GM21528 (cell line): ENCODE measurements at regions not wholly inside any gene's neighbourhood (a gene's known extent, or its start where the extent isn't known, plus 50 kb on each side); places are given as distances from the start of the nearest gene placed in this dataset.

Experiments used
- ATAC-seq: cut with Tn5 transposase; IDR thresholded peaks from one replicate; pipeline ENCODE4 v1.9.1; 2021; ENCODE audit warnings: mild to moderate bottlenecking, moderate library complexity; ENCODE audit not compliant: unreplicated experiment, low FRiP score

DNA sequence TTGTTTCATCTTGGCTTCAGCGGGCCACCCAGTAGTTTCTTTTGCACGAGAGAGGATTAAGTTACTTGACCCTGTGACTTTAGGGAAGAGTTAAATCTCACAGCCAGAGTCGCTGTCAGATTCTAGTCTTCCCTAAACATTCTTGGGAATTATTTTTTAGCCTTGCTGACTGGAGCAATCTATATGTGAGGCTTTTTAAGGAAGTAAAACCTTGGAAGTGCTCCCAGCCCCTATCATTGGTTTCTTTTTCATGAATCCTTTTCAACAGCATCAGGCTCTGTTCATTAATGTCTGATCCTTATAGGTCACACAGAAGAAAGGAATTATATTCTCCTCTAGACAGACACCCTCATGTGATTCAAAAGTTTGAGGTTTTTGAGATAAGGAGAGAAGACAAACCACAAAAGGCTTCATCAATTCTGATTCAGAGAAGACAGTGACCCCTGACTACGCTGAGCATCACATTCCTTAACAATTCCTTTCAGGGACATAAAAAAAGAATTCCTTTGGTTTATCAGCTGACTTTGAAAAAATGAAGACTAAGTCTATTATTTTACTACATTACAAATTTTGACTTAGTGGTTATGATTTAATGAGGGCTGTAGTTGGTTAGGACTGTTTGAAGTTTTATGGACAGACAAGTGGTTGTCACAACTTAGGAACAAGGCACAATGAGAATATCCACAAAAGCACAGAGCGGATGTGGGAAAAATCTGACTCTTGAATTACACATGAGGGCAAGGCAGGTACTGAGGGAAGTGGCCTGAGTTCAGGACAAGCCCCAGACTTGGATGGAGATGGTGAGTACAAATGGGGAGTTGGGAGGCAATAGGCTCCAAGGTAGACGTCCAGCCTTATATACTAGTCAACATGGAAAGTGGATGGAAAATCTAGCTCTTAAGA is 171.1 kb upstream of the STT3B start:
- ATAC-seq = no peak

DNA sequence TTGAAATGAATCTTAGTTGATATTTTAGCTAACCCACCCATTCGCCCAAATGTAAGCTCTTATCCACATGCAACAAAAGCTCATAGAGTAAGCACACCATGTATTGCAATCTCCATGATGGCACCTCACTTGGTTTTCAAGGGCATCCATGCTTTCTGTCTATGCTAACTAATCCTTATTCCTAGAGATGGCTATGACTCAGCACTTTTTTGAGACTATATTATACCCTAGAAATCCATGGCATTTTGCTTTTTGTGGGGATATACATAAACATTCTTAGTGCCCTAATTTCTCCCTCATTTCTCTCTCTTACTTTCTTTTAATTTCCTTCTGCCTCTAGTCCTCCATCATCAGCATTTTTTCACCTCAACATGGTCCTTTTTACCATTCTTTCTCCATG is 168.5 kb upstream of the STT3B start:
- ATAC-seq = no peak

DNA sequence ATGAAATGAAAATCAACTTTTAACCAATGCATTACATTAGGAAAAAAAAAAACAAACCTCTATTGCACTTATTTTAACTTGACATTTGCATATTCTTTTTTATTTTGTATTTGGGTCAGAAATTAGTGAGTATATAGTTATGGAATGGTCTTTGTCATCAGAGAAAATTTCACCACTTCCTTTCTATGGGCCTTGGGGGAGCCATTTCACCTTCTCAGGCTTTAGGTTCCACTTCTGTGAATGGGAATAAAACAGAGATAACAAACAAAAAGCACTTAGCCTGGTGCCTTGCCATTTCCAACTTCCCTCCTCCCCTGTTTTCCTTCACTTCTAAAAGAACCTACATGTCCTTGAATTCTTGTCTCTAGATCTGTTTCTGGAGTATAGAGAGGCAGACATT is 168.0 kb upstream of the STT3B start:
- no peak for ATAC-seq

DNA sequence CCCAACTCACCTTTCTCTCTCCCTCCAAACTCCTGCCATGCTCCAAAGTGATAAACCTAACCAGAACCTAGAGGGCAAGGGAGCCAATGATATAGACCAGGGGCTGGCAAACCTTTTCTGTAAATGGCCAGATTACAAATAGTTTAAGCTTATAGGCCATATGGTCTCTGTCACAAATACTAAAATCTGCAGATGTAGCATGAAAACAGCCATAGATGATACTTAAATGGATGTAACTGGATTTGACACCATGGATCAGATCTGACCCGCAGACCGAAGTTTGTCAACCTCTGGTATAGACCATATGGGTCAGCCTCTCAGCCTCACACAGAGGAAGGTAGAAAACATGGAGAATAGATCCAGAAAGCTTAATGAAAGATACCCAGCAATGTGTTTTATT is 165.2 kb upstream of the STT3B start:
- no peak for ATAC-seq

DNA sequence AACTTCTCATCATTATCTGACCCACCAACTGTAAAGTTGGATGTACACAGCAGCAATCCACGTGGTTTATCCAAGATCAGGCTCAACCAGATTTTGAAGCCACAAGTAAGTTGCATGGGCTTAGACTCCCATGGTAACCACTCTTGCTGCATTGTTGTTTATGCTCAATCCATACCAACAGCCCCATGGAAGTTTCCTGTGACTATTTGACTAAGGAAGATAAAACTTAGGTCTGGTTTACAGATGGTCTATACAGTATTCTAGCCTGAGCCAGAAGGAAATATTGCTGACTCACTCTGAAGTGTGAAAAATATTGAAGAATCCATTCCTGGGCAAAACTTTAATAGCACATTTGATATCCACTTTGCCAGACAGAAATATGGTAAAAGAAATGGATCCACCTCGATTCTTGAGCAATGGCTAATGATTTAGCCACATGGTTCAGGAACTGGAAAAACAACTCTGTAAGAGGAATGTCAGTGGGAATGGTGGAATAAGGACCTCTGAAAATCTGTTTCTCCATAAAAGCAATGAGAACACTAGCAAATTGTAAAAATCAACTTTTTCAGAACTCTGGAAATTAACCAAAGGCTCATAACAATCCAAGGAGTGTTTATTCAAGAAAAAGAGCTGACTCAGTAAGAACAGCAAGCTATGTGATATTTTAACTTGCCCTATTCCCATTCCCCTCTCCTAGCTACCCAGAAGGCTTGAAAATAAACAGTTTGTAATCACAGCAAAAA is 162.9 kb upstream of the STT3B start:
- ATAC-seq = no peak

DNA sequence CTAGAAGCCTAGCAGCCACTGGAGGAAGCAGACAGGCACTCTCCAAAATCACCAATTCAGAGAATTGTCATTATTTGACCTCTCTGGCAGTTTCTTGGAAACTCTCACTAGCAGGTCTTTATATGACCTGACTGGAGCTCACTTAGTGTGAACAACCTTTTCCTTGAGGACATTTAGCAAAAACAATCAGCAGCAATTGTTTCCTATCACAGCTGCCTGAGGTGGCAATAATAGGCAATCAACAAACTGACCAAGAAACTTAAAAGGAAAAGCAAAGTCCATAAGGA is 162.4 kb upstream of the STT3B start:
- no peak for ATAC-seq

DNA sequence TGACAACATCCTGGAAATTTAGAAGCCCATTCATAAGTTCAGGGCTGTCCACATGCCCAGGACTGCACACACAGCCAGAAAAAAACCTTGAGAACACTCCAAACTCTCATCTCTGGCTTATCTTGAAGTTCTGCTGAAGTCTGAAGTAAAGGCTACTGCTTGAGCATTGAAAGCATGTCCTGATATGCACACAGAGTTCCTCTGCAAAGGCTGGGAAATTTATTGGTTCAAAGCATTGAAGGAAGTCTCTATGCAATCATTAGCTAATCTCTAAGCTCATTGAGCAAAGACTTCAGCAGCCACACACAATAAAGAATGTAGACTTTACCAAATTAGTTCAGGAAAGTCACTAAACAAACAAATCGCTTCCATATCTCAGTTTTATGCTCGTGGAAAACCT is 162.0 kb upstream of the STT3B start:
- no peak for ATAC-seq

DNA sequence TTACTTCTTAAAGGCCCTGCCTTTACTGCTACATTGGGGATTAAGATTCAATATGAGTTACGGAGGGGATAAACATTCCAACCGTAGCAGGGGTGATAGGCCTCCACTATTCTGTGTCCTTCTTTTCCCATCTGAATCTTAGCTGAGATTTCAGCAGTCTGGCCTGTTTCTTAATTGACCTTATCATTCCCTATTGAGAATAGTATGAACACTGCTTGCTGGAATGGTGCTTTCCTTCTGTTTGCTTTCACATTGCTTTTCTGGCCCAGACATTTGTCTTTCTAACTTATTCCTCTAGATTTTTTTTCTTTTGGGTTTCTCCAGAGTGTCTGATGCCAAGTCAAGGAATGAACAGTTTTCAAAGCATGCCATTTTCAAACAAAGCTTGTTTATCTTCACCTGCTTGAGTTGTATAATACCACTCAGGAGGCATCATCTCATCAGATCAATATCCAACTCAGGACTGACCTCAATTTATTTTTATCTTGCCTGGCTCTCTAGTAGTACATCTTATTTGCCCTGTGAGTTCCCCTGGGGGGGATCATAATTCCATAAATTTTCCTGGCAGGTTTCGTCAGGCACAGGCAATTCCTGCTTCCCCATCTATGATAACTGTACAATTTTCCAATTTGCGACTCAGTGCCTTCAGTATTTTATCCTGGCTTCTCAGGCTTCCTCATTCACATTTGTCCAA is 161.1 kb upstream of the STT3B start:
- no peak for ATAC-seq

DNA sequence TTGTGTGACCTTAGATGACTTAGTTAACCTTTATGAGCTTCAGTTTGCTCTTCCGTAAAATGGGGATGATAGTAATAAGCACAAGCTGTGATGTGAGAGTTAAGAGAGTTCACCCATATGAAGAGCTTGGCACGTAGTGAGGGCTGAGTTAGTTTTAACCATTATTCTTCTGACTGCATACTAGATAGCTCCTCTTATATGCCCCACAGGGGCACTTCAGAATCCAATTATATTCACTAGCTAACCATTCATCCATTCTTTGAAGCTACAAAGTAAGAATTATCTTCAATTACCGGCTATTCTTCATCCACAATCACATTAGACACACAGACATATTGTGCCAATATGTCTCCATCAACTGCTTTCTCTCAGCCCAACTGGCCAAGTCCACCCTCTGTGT is 159.0 kb upstream of the STT3B start:
- no peak for ATAC-seq

DNA sequence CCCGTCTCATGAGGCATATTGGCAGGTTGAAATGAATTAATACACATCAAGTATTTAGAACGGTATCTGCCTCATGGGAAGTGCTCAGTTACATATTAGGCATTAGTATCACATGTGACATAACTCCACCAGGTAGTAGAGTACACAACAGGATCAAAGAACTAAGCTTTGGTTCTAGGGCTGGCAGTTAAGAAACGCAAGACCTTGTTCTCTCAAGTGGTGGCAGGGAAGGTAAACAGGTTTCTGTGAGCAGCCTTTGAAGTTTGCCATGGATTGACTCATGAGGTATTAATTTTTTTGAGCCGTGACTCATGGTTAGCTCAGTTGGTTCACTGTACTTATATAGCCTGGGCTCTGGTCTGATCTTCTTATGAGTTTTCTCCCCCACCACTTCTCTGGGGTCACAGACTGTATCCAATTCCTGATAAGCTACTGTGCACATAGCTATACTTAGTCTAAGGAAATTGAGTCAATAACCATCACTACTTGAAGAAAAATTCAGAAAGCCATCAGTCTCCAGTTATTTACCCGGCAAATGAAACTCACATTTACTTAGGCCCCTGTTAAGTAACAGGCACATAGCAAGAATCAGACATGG is 155.6 kb upstream of the STT3B start:
- no peak for ATAC-seq

DNA sequence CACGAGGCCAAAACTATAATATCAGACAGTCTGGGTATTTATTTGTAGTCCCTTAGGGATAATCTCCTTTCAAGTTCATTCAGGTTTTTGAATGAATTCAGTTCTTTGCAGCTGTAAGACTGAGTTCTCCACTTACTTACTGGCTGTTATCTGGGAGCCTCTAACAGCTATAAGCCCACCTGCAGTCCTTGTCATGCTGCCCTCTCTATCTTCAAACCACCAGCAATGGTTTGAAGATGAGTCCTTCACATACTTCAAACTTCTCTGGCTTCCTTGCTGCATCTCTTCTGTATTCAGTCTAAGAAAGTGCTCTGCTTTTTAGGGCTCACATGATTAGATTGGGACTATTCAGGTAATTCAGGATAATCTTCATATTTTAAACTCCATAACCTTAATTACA is 154.5 kb upstream of the STT3B start:
- no peak for ATAC-seq

DNA sequence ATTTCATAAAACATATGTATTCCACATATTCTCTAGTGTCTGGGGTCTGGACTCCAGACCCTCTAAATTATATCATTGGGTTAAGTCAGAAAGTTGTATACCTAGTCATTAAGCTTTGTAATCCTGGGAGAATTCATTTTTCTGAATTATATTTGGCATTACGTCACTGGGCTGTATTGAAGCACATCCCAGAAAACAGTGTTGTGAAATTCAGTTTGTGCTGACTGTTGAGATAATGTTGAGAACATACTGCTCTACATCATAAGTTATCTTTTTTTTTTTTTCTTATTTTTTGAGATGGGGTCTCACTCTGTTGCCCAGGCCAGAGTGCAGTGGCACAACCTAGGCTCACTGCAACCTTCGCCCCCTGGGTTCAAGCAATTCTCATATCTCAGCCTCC is 153.1 kb upstream of the STT3B start:
- no peak for ATAC-seq

DNA sequence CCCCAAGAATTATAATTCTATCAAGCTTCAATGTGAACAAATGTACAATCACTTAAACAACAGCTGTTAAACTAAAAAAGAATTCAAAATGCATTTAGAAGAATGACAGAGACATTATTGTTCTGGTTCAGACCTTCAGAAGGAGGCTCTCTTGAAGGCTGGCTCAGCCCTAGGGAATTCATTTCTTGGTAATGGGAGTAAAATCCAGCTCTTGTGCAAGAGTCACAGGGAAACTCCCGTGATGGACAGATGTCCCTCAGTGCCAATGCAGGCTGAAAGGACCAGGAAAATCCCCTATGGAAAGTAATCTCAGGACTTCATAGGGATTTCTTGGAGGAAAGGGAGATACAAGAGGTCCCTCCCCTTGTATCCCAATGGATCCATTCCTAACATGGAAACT is 149.9 kb upstream of the STT3B start:
- no peak for ATAC-seq

DNA sequence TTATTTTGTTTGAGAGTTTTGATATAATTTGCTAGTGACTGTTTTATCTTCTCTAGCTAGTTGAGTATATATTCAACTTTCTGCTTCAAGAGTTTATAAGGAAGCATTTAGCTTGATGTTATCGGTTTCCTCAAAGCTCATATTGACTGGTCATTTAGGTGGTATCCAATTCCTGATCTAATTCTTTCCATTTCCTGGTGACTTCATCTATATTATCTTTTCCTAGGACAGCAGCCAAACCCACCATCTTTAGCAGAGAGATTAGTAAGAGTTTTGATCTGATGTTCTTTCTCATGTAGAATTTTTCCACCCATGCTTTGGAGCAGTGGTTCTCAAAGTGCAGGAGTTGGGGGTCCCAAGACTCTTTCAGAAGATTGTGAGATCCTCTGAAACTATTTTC is 148.6 kb upstream of the STT3B start:
- ATAC-seq = no peak

DNA sequence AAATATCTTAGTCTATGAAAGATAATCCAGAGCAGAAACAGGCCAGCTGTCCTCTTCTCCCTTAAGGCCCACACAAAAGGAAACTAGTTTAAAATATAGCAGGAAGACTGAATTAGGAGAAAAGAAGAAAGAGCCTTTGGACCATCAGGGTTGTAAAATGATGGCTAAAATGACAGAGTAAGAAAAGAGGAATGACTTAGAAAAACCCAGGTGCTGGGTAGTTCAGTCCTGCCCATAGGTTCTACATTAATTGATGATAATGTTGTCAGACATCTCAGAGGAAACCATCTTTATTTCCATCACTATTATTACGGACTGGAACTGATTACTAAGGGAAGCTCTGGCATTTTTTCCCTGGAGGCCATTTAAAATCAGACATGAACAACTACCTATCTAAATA is 142.8 kb upstream of the STT3B start:
- no peak for ATAC-seq

DNA sequence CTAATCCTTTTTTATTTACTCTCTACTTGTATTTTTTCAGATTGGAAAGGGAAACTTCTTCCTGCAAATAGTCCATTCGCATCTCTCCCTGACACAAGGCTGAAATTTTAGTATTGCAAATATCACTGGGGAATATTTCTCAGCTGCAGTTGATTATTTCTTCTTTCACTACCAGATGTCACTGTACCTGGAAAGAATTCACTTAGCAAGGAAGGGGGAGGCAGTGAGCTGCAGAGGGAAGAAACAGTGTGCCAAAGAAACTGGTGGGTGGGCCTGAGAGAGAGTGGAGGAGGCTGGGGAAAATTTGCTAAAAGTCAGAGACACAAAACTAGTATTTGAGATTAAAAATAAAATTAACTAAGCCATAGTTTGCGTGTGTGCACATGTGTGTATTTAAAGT is 142.3 kb upstream of the STT3B start:
- ATAC-seq = no peak

DNA sequence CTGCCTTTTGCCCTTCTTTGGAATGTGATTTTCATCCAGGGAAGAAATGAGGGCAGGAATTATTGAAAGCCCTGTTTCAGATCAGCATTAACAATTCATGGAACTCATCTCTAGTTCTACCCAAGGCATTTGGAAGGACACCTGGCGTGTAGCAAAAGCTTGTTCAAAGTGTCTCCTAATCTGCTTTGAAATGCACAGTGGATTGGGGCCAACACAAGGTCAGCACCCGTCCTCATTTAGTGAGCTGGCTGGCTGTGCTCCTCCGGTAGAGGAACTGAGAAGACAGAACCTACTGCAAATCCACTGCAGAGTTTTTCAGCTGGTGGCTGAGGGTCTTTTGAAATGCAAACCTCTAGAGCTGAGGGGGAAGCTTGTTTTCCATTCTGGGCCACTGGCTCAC is 141.6 kb upstream of the STT3B start:
- no peak for ATAC-seq

DNA sequence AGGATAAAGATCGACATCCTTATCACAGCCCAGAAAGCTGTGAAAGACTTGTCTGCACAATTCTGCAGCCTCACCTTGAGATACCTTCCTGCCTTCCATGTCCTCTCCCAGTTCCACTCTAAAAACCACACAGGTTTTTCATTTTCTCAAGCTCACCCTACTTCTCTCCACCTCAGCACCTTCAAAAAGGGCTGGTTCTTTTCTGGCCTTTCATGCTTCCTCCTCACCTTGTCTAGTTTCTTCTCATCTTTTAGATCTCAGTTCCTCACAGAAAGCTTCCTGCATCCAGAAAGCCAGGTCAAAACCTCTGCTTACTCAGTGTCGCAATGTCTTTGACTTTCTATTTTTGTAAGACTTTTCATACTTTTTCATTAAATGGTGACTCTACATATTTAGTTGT is 140.2 kb upstream of the STT3B start:
- no peak for ATAC-seq

DNA sequence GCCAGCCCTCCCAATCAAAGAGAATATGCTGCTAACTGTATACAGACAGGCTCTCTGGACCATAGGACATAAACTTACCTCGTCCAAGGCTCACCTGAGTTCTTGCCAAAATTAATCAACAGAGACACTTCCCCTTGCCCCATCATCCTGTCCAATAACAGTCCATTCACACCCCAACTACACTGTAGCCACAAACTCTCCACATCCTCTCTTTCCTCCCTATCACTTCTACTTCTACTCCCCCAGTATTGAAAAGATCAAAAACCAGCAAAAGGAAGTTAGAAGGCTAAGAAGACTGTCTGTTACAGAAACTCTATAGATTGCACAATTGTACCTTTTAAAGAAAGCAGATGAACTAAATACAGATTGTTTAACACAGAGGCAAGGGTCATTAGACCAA is 133.5 kb upstream of the STT3B start:
- ATAC-seq = no peak

DNA sequence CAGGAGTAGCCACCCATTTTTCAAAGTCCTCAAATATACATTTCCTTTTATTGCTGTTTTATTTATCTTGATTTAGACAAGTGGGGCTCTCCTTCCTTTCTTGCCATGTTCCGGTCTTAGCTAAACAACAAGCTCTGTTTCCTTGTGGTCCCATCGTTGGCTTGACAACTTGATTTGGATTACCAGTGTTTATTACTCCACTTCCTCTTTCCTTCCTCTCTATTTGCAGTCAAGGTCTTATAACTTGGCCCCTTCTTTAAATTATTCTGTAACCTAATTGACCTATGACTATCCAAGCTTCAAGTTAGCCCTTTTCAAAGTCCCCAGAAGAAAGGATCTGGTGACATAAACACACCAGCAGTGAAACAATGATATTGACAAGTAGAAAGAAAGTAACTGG is 130.6 kb upstream of the STT3B start:
- ATAC-seq = no peak

DNA sequence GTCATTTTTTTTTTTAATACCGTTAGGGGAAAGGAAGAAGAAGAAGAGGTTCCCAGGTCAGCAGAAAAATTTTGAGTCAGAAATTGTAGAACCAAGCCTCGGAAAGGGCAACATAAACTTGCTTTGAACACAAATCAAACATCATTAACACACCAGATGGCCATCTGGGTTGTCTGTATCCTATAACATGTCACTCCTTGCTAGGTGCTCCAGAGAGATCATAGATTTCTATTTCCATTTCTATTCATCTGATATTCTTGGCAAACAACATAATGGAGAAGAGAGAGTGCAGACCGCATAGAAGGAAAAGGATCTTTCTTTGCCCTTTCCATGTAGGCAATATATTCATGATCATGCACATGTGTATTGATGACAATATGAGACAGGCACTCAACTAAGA is 129.5 kb upstream of the STT3B start:
- ATAC-seq = no peak
